CD4-positive, alpha-beta memory T cell (primary cell): ENCODE measurements at regions not wholly inside any gene's neighbourhood (a gene's known extent, or its start where the extent isn't known, plus 50 kb on each side); places are given as distances from the start of the nearest gene placed in this dataset.

Source experiments
- CTCF ChIA-PET: fragments of 350-600 bp; sonication (Branson Sonifier 250); formaldehyde crosslinking; loops from one replicate; lab custom pipeline; 2021; ENCODE audit warnings: inconsistent platforms; ENCODE audit not compliant: partially characterized antibody; lab: Charles Lee
- POLR2A ChIA-PET: fragments of 350-600 bp; sonication (Branson Sonifier 250); formaldehyde crosslinking; loops from one replicate; lab custom pipeline; 2021; ENCODE audit not compliant: partially characterized antibody; lab: Charles Lee
- DNase-seq, 5 donors: peaks; one replicate each; pipeline versions ENCODE4 v3.0.0 to v3.0.0-alpha.2; 2020 to 2022; ENCODE audit warnings: mixed read lengths in 1 of 5
- H3K27ac ChIP-seq: one replicate; pipeline ENCODE4 v1.7.0; 2013; ENCODE audit warnings: low read depth, low read length
- H3K27me3 ChIP-seq: 2 replicates; pipeline ENCODE4 v1.7.0; 2013; ENCODE audit warnings: mild to moderate bottlenecking, low read length, moderate library complexity; ENCODE audit not compliant: insufficient read depth
- H3K36me3 ChIP-seq: 2 replicates; pipeline ENCODE4 v1.7.0; 2013; ENCODE audit warnings: mild to moderate bottlenecking, low read length, moderate library complexity; ENCODE audit not compliant: insufficient read depth
- H3K4me1 ChIP-seq: 2 replicates; pipeline ENCODE4 v1.7.0; 2013; ENCODE audit warnings: mild to moderate bottlenecking, low read length, moderate library complexity; ENCODE audit not compliant: insufficient read depth
- H3K4me3 ChIP-seq, 2 donors: one replicate each; pipeline ENCODE4 v1.7.0; 2013; ENCODE audit warnings: low read length in 2 of 2, mild to moderate bottlenecking in 1 of 2
- H3K9me3 ChIP-seq, 2 donors: one replicate each; pipeline ENCODE4 v1.7.0; 2013; ENCODE audit warnings: low read length in 2 of 2, control low read depth in 1 of 2; ENCODE audit not compliant: control insufficient read depth in 1 of 2
- H3K27ac Mint-ChIP-seq, 7 donors: one replicate each; pipeline ENCODE4 v1.8.0; 2020 to 2021; ENCODE audit warnings: mixed read lengths in 7 of 7, mild to moderate bottlenecking in 6 of 7, inconsistent platforms in 3 of 7, moderate library complexity in 3 of 7
- H3K27me3 Mint-ChIP-seq, 2 donors: one replicate each; pipeline ENCODE4 v1.8.0; 2020 to 2021; ENCODE audit warnings: mixed read lengths in 2 of 2
- H3K36me3 Mint-ChIP-seq, 2 donors: one replicate each; pipeline ENCODE4 v1.8.0; 2020 to 2021; ENCODE audit warnings: mixed read lengths in 2 of 2, inconsistent platforms in 1 of 2, mild to moderate bottlenecking in 1 of 2
- H3K4me1 Mint-ChIP-seq, 4 donors: one replicate each; pipeline ENCODE4 v1.8.0; 2020 to 2021; ENCODE audit warnings: mixed read lengths in 4 of 4, mild to moderate bottlenecking in 1 of 4
- H3K4me3 Mint-ChIP-seq, 8 donors: one replicate each; pipeline ENCODE4 v1.8.0; 2020 to 2021; ENCODE audit warnings: mixed read lengths in 8 of 8, mild to moderate bottlenecking in 7 of 8, moderate library complexity in 6 of 8, inconsistent platforms in 3 of 8
- H3K9me3 Mint-ChIP-seq, 8 donors: one replicate each; pipeline ENCODE4 v1.8.0; 2020 to 2021; ENCODE audit warnings: mixed read lengths in 8 of 8, mild to moderate bottlenecking in 5 of 8, inconsistent platforms in 3 of 8, moderate library complexity in 1 of 8
- intact Hi-C: fragments of 100-400 bp; cut with micrococcal nuclease; formaldehyde crosslinking; loops from one replicate; pipeline ENCODE4 v1.15.1; 2023

- H3K36me3 Mint-ChIP-seq = no peaks in the 10 kb centered on the region
- Histone ChIP-seq H3K27me3 (no peaks in the 10 kb centered on the region), H3K9me3 (no peaks in the 10 kb centered on the region), H3K27ac (no peak overlapping the region), H3K4me3 (no peak overlapping the region), H3K36me3 (no peaks in the 10 kb centered on the region), H3K4me1 (no peaks in the 10 kb centered on the region)
- H3K27me3 Mint-ChIP-seq = no peaks in the 10 kb centered on the region
- no peaks in the 10 kb centered on the region for H3K4me1 Mint-ChIP-seq
- intact Hi-C loops = no loop called here
- no peak overlapping the region for H3K4me3 Mint-ChIP-seq
- no peak for DNase-seq
- POLR2A ChIA-PET = no interaction called here
- CTCF ChIA-PET = no interaction called here
- peaks cover 0 to 5% (median 3%) of the 10 kb centered on the region in 8 donors for H3K9me3 Mint-ChIP-seq
- H3K27ac Mint-ChIP-seq = no peak overlapping the region
These were observed 468.3 kb downstream of the MEIS1 start for GRCh38 chr2:66903183-66903582.

- ChIA-PET CTCF (no interaction called here), POLR2A (no interaction called here)
- no peaks in the 10 kb centered on the region for H3K27me3 ChIP-seq
These were observed 469.0 kb downstream of the MEIS1 start for GRCh38 chr2:66903745-66904465.

GRCh38 chr2:66915237-66915636 lies 480.3 kb downstream of the MEIS1 start:
- Mint-ChIP-seq H3K27me3 (no peaks in the 10 kb centered on the region), H3K4me3 (no peak overlapping the region), H3K4me1 (no peaks in the 10 kb centered on the region), H3K36me3 (no peaks in the 10 kb centered on the region), H3K27ac (no peak overlapping the region), H3K9me3 (peaks cover 2 to 13% (median 5%) of the 10 kb centered on the region in 8 donors)
- H3K4me1 ChIP-seq = no peaks in the 10 kb centered on the region
- CTCF ChIA-PET = no interaction called here
- H3K27me3 ChIP-seq = no peaks in the 10 kb centered on the region
- H3K4me3 ChIP-seq = no peak overlapping the region
- POLR2A ChIA-PET = no interaction called here
- H3K9me3 ChIP-seq = no peaks in the 10 kb centered on the region
- H3K36me3 ChIP-seq = no peaks in the 10 kb centered on the region
- no peak overlapping the region for H3K27ac ChIP-seq
- intact Hi-C loops = no loop called here
- no peak for DNase-seq

More at GRCh38 chr2:66903745-66904465, 469.0 kb downstream of the MEIS1 start:
- Mint-ChIP-seq H3K36me3 (no peaks in the 10 kb centered on the region), H3K9me3 (peaks cover 0 to 5% (median 2%) of the 10 kb centered on the region in 8 donors), H3K4me1 (no peaks in the 10 kb centered on the region), H3K27ac (no peak overlapping the region), H3K4me3 (no peak overlapping the region), H3K27me3 (no peaks in the 10 kb centered on the region)
- no peaks in the 10 kb centered on the region for H3K4me1 ChIP-seq
- no peak overlapping the region for H3K4me3 ChIP-seq
- DNase-seq = no peak
- H3K36me3 ChIP-seq = no peaks in the 10 kb centered on the region
- no peaks in the 10 kb centered on the region for H3K9me3 ChIP-seq
- intact Hi-C loops = no loop called here
- no peak overlapping the region for H3K27ac ChIP-seq

GRCh38 chr2:66919286-66919685 lies 477.8 kb upstream of the ETAA1 start:
- Mint-ChIP-seq H3K4me3 (no peak overlapping the region), H3K36me3 (no peaks in the 10 kb centered on the region)
- POLR2A ChIA-PET = no interaction called here

GRCh38 chr2:66920415-66920814 lies 476.7 kb upstream of the ETAA1 start:
- Mint-ChIP-seq H3K27ac (no peak overlapping the region), H3K27me3 (no peaks in the 10 kb centered on the region), H3K9me3 (peaks cover 0 to 10% (median 2%) of the 10 kb centered on the region in 8 donors), H3K4me3 (no peak overlapping the region), H3K4me1 (no peaks in the 10 kb centered on the region), H3K36me3 (no peaks in the 10 kb centered on the region)
- no peak overlapping the region for H3K4me3 ChIP-seq
- no peaks in the 10 kb centered on the region for H3K4me1 ChIP-seq
- POLR2A ChIA-PET = no interaction called here
- intact Hi-C loops = no loop called here
- H3K36me3 ChIP-seq = no peaks in the 10 kb centered on the region
- no peak overlapping the region for H3K27ac ChIP-seq
- CTCF ChIA-PET = no interaction called here
- DNase-seq = no peak
- no peaks in the 10 kb centered on the region for H3K27me3 ChIP-seq
- H3K9me3 ChIP-seq = no peaks in the 10 kb centered on the region

More at GRCh38 chr2:66919286-66919685, 477.8 kb upstream of the ETAA1 start:
- H3K9me3 ChIP-seq = no peaks in the 10 kb centered on the region
- no peak overlapping the region for H3K4me3 ChIP-seq
- intact Hi-C loops = no loop called here
- CTCF ChIA-PET = no interaction called here
- no peaks in the 10 kb centered on the region for H3K27me3 Mint-ChIP-seq
- H3K27ac ChIP-seq = no peak overlapping the region
- DNase-seq = no peak
- no peaks in the 10 kb centered on the region for H3K4me1 ChIP-seq
- H3K4me1 Mint-ChIP-seq = no peaks in the 10 kb centered on the region
- H3K27ac Mint-ChIP-seq = no peak overlapping the region
- no peaks in the 10 kb centered on the region for H3K27me3 ChIP-seq
- no peaks in the 10 kb centered on the region for H3K36me3 ChIP-seq
- peaks cover 0 to 6% (median 3%) of the 10 kb centered on the region in 8 donors for H3K9me3 Mint-ChIP-seq

- H3K9me3 ChIP-seq = no peaks in the 10 kb centered on the region
- intact Hi-C loops = no loop called here
- H3K27me3 ChIP-seq = no peaks in the 10 kb centered on the region
- CTCF ChIA-PET = no interaction called here
- DNase-seq = no peak
- H3K9me3 Mint-ChIP-seq = peaks cover 0 to 6% (median 0%) of the 10 kb centered on the region in 8 donors
- H3K27ac Mint-ChIP-seq = no peak overlapping the region
- no peaks in the 10 kb centered on the region for H3K4me1 Mint-ChIP-seq
- no peak overlapping the region for H3K4me3 ChIP-seq
- no peaks in the 10 kb centered on the region for H3K27me3 Mint-ChIP-seq
- POLR2A ChIA-PET = no interaction called here
- no peak overlapping the region for H3K4me3 Mint-ChIP-seq
- no peaks in the 10 kb centered on the region for H3K36me3 Mint-ChIP-seq
- no peaks in the 10 kb centered on the region for H3K36me3 ChIP-seq
- H3K27ac ChIP-seq = no peak overlapping the region
- H3K4me1 ChIP-seq = no peaks in the 10 kb centered on the region
These were observed 472.0 kb upstream of the ETAA1 start for GRCh38 chr2:66925128-66925527.

- no peak for DNase-seq
- Mint-ChIP-seq H3K27ac (no peak overlapping the region), H3K9me3 (peaks cover 0 to 6% (median under 1%) of the 10 kb centered on the region in 8 donors), H3K27me3 (no peaks in the 10 kb centered on the region), H3K4me3 (no peak overlapping the region), H3K4me1 (no peaks in the 10 kb centered on the region), H3K36me3 (no peaks in the 10 kb centered on the region)
- H3K9me3 ChIP-seq = no peaks in the 10 kb centered on the region
- no peaks in the 10 kb centered on the region for H3K36me3 ChIP-seq
- CTCF ChIA-PET = no interaction called here
- no peak overlapping the region for H3K27ac ChIP-seq
- H3K4me3 ChIP-seq = no peak overlapping the region
- H3K27me3 ChIP-seq = no peaks in the 10 kb centered on the region
- intact Hi-C loops = no loop called here
- POLR2A ChIA-PET = no interaction called here
- H3K4me1 ChIP-seq = no peaks in the 10 kb centered on the region
These were observed 470.5 kb upstream of the ETAA1 start for GRCh38 chr2:66926594-66927112.
